Heart left ventricle (tissue), 13 donors: ENCODE measurements at regions not wholly inside any gene's neighbourhood (a gene's known extent, or its start where the extent isn't known, plus 50 kb on each side); places are given as distances from the start of the nearest gene placed in this dataset.

Experiments used
- CTCF ChIP-seq, 12 donors: fragments of 200-600 bp; sonication (generic) in 4 of 12; IDR thresholded peaks; one replicate each; pipeline versions ENCODE4 v1.5.0 to v1.8.0; 2018 to 2022; ENCODE audit warnings: antibody characterized with exemption in 12 of 12, mild to moderate bottlenecking in 5 of 12
- POLR2A ChIP-seq, 2 donors: fragments of 450-650 bp; IDR thresholded peaks; one replicate each; pipeline ENCODE4 v1.6.1; 2017; ENCODE audit warnings: antibody characterized with exemption in 2 of 2, mild to moderate bottlenecking in 2 of 2, moderate library complexity in 2 of 2
- donor health status: ischemic (EF 13 %, LVEDD 7.1; RV severe dilation, severe dysfunction).
- donor health status: DM: no; HTN: yes; CAD: no.
- donor health status: DM: no; HTN: no; CAD: no.
- donor health status: ischemic (EF 25% LVEDD 6.9; RV normal size, moderate dysfunction).
- donor health status: ischemic (EF 25% LVEDD 5.7; RV mildly dilated, moderate dysfunction).
- donor health status: ischemic (EF 35%, LVEDD 5.7; RV mildly dilated, moderate dysfunction).
- donor health status: nonischemic (EF 11% LVEDD 7.7; RV severe dilation, severe dysfunction).
- donor health status: DM: yes; HTN: yes; CAD: no.
- donor health status: PGD.
- donor health status: ischemic (EF 29% LVEDD 5.4; RV normal size, mild dysfunction).
- donor health status: nonischemic (EF 23%, LVEDD 6.1; RV moderate dilation, normal function).

- no peak for TF ChIP-seq CTCF (IDR thresholded peaks at IDR 0.05)
- no peak for TF ChIP-seq POLR2A (IDR thresholded peaks at IDR 0.05)
These were observed 553.9 kb downstream of the VRK1 start for GRCh38 chr14:97350894-97351731.
